GM23338 (cell line): ENCODE measurements at regions not wholly inside any gene's neighbourhood (a gene's known extent, or its start where the extent isn't known, plus 50 kb on each side); places are given as distances from the start of the nearest gene placed in this dataset.

ENCODE experiments used
- ATAC-seq: fragments of 200-7000 bp; cut with Tn5 transposase; 3 replicates; pipeline ENCODE4 v1.9.1; 2020
- DNase-seq: peaks from one replicate; pipeline ENCODE4 v3.0.0-alpha.2; 2015; ENCODE audit warnings: low spot score
- H2AFZ ChIP-seq: fragments of 200-600 bp; sonication (generic); 2 replicates; pipeline ENCODE4 v1.8.0; 2016; ENCODE audit warnings: antibody characterized with exemption, mild to moderate bottlenecking, moderate library complexity
- H3F3A ChIP-seq: fragments of 200-600 bp; sonication (generic); replicated peaks from 2 replicates; pipeline ENCODE4 v1.8.0; 2017; ENCODE audit warnings: antibody characterized with exemption, mixed run types, low read depth
- H3K27ac ChIP-seq: fragments of 200-600 bp; sonication (generic); 2 replicates; pipeline ENCODE4 v1.6.1; 2016; ENCODE audit warnings: low read depth
- H3K27me3 ChIP-seq: fragments of 200-600 bp; sonication (generic); 2 replicates; pipeline ENCODE4 v1.8.0; 2016; ENCODE audit warnings: mild to moderate bottlenecking, mixed run types, moderate library complexity; ENCODE audit not compliant: insufficient read depth
- H3K36me3 ChIP-seq: fragments of 200-600 bp; sonication (generic); 2 replicates; pipeline ENCODE4 v1.8.0; 2016; ENCODE audit warnings: mild to moderate bottlenecking; ENCODE audit not compliant: insufficient read depth
- H3K4me1 ChIP-seq: fragments of 200-600 bp; sonication (generic); 2 replicates; pipeline ENCODE4 v1.8.0; 2016; ENCODE audit warnings: mild to moderate bottlenecking, moderate library complexity; ENCODE audit not compliant: insufficient read depth
- H3K4me2 ChIP-seq: fragments of 200-600 bp; sonication (generic); 2 replicates; pipeline ENCODE4 v1.7.1; 2017; ENCODE audit warnings: mixed run types
- H3K4me3 ChIP-seq: fragments of 200-600 bp; sonication (generic); 2 replicates; pipeline ENCODE4 v1.6.1; 2016; ENCODE audit warnings: mixed run types
- H3K79me2 ChIP-seq: fragments of 200-600 bp; sonication (generic); replicated peaks from 2 replicates; pipeline ENCODE4 v1.8.0; 2017; ENCODE audit warnings: mild to moderate bottlenecking; ENCODE audit not compliant: insufficient read depth
- H3K9me2 ChIP-seq: fragments of 200-600 bp; sonication (generic); 2 replicates; pipeline ENCODE4 v1.8.0; 2017; ENCODE audit not compliant: insufficient read depth
- H4K20me1 ChIP-seq: fragments of 200-600 bp; sonication (generic); replicated peaks from 2 replicates; pipeline ENCODE4 v1.8.0; 2017; ENCODE audit warnings: mild to moderate bottlenecking; ENCODE audit not compliant: insufficient read depth
- H3K27ac Mint-ChIP-seq: 2 replicates; pipeline ENCODE4 v1.8.0; 2020; ENCODE audit warnings: inconsistent platforms, mild to moderate bottlenecking, moderate library complexity, mixed read lengths
- H3K27me3 Mint-ChIP-seq: 3 replicates; pipeline ENCODE4 v1.8.0; 2022; ENCODE audit warnings: low read depth, mild to moderate bottlenecking, moderate library complexity, mixed read lengths, inconsistent platforms; ENCODE audit not compliant: insufficient read depth, poor library complexity
- H3K36me3 Mint-ChIP-seq: 3 replicates; pipeline ENCODE4 v1.8.0; 2021; ENCODE audit warnings: low read depth, mild to moderate bottlenecking, inconsistent platforms, moderate library complexity, mixed read lengths
- H3K4me1 Mint-ChIP-seq: 3 replicates; pipeline ENCODE4 v1.8.0; 2020; ENCODE audit warnings: mild to moderate bottlenecking, inconsistent platforms, mixed read lengths
- H3K4me3 Mint-ChIP-seq: 3 replicates; pipeline ENCODE4 v1.8.0; 2021; ENCODE audit warnings: moderate library complexity, mild to moderate bottlenecking, inconsistent platforms, mixed read lengths
- H3K9me3 Mint-ChIP-seq: 3 replicates; pipeline ENCODE4 v1.8.0; 2020; ENCODE audit warnings: moderate library complexity, mild to moderate bottlenecking, inconsistent platforms, mixed read lengths
- EZH2phosphoT487 ChIP-seq: fragments of 200-600 bp; sonication (generic); IDR thresholded peaks from one replicate; pipeline ENCODE4 v1.8.1; 2018; ENCODE audit warnings: antibody characterized with exemption; ENCODE audit not compliant: unreplicated experiment
- JUNB ChIP-seq: IDR thresholded peaks from one replicate; pipeline ENCODE4 v1.6.1; 2016; ENCODE audit warnings: antibody characterized with exemption; ENCODE audit not compliant: unreplicated experiment
- NANOG ChIP-seq: IDR thresholded peaks from 2 replicates; pipeline ENCODE4 v1.6.1; 2016; ENCODE audit warnings: antibody characterized with exemption, borderline replicate concordance
- STAT1 ChIP-seq: IDR thresholded peaks from one replicate; pipeline ENCODE4 v1.6.1; 2016; ENCODE audit warnings: antibody characterized with exemption; ENCODE audit not compliant: unreplicated experiment
- TF ChIP-seq, protein P1 (sequence below), 2 experiments: fragments of 200-600 bp in 1 of 2; sonication (generic) in 1 of 2; conservative IDR thresholded peaks; 2 replicates each; pipeline versions ENCODE4 v1.5.1 to v1.6.1; 2016 to 2017; ENCODE audit warnings: antibody characterized with exemption in 2 of 2, low read depth in 2 of 2, mild to moderate bottlenecking in 2 of 2, moderate library complexity in 1 of 2
- TF ChIP-seq, protein P2 (sequence below): fragments of 250-450 bp; sonication (Bioruptor Pico); IDR thresholded peaks from 2 replicates; pipeline ENCODE4 v1.5.0; 2020; ENCODE audit warnings: mild to moderate bottlenecking, moderate library complexity
- TF ChIP-seq, protein P3 (sequence below): IDR thresholded peaks from 2 replicates; pipeline ENCODE4 v1.6.1; 2016; ENCODE audit warnings: antibody characterized with exemption

DNA sequence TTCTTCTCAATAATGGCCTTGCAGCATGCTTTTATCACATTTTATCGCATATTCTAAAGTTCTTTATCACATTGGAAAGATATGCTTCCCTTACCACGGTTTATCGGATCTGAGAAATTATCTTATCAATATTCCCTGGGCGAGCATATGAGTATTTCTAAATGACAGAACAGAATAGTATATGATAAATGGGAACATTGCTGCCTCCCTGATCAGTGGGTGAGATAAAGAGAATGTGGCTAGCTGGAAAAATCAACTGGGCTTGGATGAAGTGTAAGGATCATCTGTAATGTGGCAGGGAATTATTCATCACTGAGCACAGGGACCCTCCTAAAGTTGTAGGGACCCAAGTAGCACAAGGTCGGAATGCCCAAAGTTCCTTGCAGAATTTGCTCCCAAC lies 667.4 kb upstream of the NRP1 start:
- Histone ChIP-seq H2AFZ (no peak overlapping the region), H3K4me3 (no peak overlapping the region), H3K9me2 (no peaks in the 10 kb centered on the region), H3K36me3 (no peaks in the 10 kb centered on the region), H3K4me1 (no peaks in the 10 kb centered on the region), H3K27ac (no peak overlapping the region), H3K79me2 (no peaks in the 10 kb centered on the region), H3K27me3 (no peaks in the 10 kb centered on the region), H4K20me1 (no peaks in the 10 kb centered on the region), H3F3A (no peaks in the 10 kb centered on the region), H3K4me2 (no peak overlapping the region)
- ATAC-seq = no peak
- TF ChIP-seq STAT1 = no peak
- TF ChIP-seq, protein P1, sequence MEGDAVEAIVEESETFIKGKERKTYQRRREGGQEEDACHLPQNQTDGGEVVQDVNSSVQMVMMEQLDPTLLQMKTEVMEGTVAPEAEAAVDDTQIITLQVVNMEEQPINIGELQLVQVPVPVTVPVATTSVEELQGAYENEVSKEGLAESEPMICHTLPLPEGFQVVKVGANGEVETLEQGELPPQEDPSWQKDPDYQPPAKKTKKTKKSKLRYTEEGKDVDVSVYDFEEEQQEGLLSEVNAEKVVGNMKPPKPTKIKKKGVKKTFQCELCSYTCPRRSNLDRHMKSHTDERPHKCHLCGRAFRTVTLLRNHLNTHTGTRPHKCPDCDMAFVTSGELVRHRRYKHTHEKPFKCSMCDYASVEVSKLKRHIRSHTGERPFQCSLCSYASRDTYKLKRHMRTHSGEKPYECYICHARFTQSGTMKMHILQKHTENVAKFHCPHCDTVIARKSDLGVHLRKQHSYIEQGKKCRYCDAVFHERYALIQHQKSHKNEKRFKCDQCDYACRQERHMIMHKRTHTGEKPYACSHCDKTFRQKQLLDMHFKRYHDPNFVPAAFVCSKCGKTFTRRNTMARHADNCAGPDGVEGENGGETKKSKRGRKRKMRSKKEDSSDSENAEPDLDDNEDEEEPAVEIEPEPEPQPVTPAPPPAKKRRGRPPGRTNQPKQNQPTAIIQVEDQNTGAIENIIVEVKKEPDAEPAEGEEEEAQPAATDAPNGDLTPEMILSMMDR (conservative IDR thresholded peaks at IDR 0.05; ENCODE audit: low read depth in 2 of 2) = no peak
- TF ChIP-seq, protein P2, sequence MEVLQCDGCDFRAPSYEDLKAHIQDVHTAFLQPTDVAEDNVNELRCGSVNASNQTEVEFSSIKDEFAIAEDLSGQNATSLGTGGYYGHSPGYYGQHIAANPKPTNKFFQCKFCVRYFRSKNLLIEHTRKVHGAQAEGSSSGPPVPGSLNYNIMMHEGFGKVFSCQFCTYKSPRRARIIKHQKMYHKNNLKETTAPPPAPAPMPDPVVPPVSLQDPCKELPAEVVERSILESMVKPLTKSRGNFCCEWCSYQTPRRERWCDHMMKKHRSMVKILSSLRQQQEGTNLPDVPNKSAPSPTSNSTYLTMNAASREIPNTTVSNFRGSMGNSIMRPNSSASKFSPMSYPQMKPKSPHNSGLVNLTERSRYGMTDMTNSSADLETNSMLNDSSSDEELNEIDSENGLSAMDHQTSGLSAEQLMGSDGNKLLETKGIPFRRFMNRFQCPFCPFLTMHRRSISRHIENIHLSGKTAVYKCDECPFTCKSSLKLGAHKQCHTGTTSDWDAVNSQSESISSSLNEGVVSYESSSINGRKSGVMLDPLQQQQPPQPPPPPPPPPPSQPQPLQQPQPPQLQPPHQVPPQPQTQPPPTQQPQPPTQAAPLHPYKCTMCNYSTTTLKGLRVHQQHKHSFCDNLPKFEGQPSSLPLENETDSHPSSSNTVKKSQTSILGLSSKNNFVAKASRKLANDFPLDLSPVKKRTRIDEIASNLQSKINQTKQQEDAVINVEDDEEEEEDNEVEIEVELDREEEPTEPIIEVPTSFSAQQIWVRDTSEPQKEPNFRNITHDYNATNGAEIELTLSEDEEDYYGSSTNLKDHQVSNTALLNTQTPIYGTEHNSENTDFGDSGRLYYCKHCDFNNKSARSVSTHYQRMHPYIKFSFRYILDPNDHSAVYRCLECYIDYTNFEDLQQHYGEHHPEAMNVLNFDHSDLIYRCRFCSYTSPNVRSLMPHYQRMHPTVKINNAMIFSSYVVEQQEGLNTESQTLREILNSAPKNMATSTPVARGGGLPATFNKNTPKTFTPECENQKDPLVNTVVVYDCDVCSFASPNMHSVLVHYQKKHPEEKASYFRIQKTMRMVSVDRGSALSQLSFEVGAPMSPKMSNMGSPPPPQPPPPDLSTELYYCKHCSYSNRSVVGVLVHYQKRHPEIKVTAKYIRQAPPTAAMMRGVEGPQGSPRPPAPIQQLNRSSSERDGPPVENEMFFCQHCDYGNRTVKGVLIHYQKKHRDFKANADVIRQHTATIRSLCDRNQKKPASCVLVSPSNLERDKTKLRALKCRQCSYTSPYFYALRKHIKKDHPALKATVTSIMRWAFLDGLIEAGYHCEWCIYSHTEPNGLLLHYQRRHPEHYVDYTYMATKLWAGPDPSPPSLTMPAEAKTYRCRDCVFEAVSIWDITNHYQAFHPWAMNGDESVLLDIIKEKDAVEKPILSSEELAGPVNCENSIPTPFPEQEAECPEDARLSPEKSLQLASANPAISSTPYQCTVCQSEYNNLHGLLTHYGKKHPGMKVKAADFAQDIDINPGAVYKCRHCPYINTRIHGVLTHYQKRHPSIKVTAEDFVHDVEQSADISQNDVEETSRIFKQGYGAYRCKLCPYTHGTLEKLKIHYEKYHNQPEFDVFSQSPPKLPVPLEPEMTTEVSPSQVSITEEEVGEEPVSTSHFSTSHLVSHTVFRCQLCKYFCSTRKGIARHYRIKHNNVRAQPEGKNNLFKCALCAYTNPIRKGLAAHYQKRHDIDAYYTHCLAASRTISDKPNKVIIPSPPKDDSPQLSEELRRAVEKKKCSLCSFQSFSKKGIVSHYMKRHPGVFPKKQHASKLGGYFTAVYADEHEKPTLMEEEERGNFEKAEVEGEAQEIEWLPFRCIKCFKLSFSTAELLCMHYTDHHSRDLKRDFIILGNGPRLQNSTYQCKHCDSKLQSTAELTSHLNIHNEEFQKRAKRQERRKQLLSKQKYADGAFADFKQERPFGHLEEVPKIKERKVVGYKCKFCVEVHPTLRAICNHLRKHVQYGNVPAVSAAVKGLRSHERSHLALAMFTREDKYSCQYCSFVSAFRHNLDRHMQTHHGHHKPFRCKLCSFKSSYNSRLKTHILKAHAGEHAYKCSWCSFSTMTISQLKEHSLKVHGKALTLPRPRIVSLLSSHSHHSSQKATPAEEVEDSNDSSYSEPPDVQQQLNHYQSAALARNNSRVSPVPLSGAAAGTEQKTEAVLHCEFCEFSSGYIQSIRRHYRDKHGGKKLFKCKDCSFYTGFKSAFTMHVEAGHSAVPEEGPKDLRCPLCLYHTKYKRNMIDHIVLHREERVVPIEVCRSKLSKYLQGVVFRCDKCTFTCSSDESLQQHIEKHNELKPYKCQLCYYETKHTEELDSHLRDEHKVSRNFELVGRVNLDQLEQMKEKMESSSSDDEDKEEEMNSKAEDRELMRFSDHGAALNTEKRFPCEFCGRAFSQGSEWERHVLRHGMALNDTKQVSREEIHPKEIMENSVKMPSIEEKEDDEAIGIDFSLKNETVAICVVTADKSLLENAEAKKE (CRISPR knock-in tag) = no peak
- no peak for TF ChIP-seq NANOG
- H3K9me3 Mint-ChIP-seq = no peaks in the 10 kb centered on the region; the same call in 2 of the 3 replicates
- no peak overlapping the region for H3K4me3 Mint-ChIP-seq
- no peaks in the 10 kb centered on the region for H3K36me3 Mint-ChIP-seq
- no peak for DNase-seq
- no peaks in the 10 kb centered on the region; the same call in 2 of the 3 replicates for H3K4me1 Mint-ChIP-seq
- H3K27me3 Mint-ChIP-seq = peaks cover 2% of the 10 kb centered on the region
- no peak overlapping the region for H3K27ac Mint-ChIP-seq

DNA sequence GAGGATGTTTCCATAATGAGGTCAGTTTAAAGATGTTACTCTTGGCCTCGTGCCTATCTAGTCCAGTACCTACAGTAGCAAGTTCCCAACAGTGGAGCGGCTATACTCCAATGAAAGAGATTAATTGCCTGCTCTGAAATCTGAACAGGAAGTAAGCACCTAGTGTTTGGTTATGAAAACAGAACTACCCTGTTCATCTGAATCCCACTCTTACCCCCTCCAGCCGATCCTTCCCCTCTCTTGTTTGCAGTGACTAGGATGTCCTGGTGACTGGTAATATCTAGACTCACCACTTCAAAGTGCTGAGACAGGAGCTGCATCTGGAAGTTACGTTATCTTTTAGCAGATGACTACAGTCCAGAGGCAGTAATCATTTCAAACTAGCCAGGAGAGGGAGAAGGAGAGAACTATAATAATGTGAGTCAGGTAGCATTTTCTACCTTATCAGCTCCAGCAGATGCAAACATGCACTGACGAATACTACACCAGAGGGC lies 666.7 kb upstream of the NRP1 start:
- no peaks in the 10 kb centered on the region for H4K20me1 ChIP-seq
- H3K36me3 Mint-ChIP-seq = no peaks in the 10 kb centered on the region
- H3K4me2 ChIP-seq = no peak overlapping the region
- ATAC-seq (no peak), DNase-seq (no peak)
- H3F3A ChIP-seq = no peaks in the 10 kb centered on the region
- no peak overlapping the region for H2AFZ ChIP-seq
- no peaks in the 10 kb centered on the region for H3K36me3 ChIP-seq
- no peaks in the 10 kb centered on the region for H3K4me1 ChIP-seq
- no peak overlapping the region for H3K4me3 Mint-ChIP-seq
- no peaks in the 10 kb centered on the region for H3K27me3 ChIP-seq
- peaks cover 4% of the 10 kb centered on the region for H3K27me3 Mint-ChIP-seq
- no peaks in the 10 kb centered on the region; the same call in 2 of the 3 replicates for H3K9me3 Mint-ChIP-seq
- H3K79me2 ChIP-seq = no peaks in the 10 kb centered on the region
- no peak overlapping the region for H3K27ac Mint-ChIP-seq
- no peak overlapping the region for H3K27ac ChIP-seq
- H3K4me1 Mint-ChIP-seq = no peaks in the 10 kb centered on the region
- no peak overlapping the region for H3K4me3 ChIP-seq
- no peaks in the 10 kb centered on the region for H3K9me2 ChIP-seq
- TF ChIP-seq, protein P3, sequence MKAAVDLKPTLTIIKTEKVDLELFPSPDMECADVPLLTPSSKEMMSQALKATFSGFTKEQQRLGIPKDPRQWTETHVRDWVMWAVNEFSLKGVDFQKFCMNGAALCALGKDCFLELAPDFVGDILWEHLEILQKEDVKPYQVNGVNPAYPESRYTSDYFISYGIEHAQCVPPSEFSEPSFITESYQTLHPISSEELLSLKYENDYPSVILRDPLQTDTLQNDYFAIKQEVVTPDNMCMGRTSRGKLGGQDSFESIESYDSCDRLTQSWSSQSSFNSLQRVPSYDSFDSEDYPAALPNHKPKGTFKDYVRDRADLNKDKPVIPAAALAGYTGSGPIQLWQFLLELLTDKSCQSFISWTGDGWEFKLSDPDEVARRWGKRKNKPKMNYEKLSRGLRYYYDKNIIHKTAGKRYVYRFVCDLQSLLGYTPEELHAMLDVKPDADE = no peak
- TF ChIP-seq EZH2phosphoT487 (no peak), JUNB (no peak)
